A549 (cell line): ENCODE measurements at regions not wholly inside any gene's neighbourhood (a gene's known extent, or its start where the extent isn't known, plus 50 kb on each side); places are given as distances from the start of the nearest gene placed in this dataset.

Source experiments
- ATAC-seq, 2 experiments: fragments of 200-7000 bp in 1 of 2; fragments of >200 bp in 1 of 2; cut with Nextera tagmentation in 1 of 2; cut with Tn5 transposase in 1 of 2; 3 replicates each; pipeline versions ENCODE4 v1.8.0 to v1.9.1; 2018 to 2020; ENCODE audit warnings: mild to moderate bottlenecking in 1 of 2, moderate library complexity in 1 of 2
- CTCF ChIA-PET: fragments of 300-600 bp; sonication (Branson Sonifier 250); formaldehyde crosslinking; extraction: SDS; loops from one replicate; lab custom pipeline; 2021; ENCODE audit warnings: antibody characterized with exemption, inconsistent platforms; lab: Yijun Ruan, JAX
- POLR2A ChIA-PET: fragments of 350-600 bp; formaldehyde crosslinking; extraction: SDS; loops from one replicate; lab custom pipeline; 2021; ENCODE audit warnings: antibody characterized with exemption, inconsistent platforms; lab: Yijun Ruan, JAX
- DNase-seq, 2 experiments: peaks; one replicate each; pipeline versions ENCODE4 v3.0.0 to v3.0.0-alpha.2; 2011 to 2016; ENCODE audit warnings: low read depth in 1 of 2, low spot score in 1 of 2
- FAIRE-seq: peaks from 2 replicates; lab custom pipeline; 2011; peaks lifted over from hg19 to GRCh38; lab: Jason Lieb, UNC
- H3K27ac ChIP-seq, 2 experiments: fragments of >200 bp; sonication (Bioruptor Twin); formaldehyde crosslinking; 3 replicates each; pipeline ENCODE4 v1.5.1; 2016 to 2017
- H3K4me1 ChIP-seq: fragments of >200 bp; sonication (Bioruptor Twin); formaldehyde crosslinking; 3 replicates; pipeline ENCODE4 v1.6.1; 2016
- H3K4me2 ChIP-seq: fragments of >200 bp; sonication (Bioruptor Twin); formaldehyde crosslinking; 3 replicates; pipeline ENCODE4 v1.6.1; 2016
- H3K4me3 ChIP-seq: fragments of >200 bp; sonication (Bioruptor Twin); formaldehyde crosslinking; 3 replicates; pipeline ENCODE4 v1.5.1; 2016
- H3K9me3 ChIP-seq: fragments of >200 bp; sonication (Bioruptor Twin); formaldehyde crosslinking; 3 replicates; pipeline ENCODE4 v1.6.1; 2016
- BCL3 ChIP-seq: fragments of >200 bp; sonication (Bioruptor Twin); formaldehyde crosslinking; IDR thresholded peaks from 3 replicates; pipeline ENCODE4 v1.6.1; 2016
- CHD2 ChIP-seq: fragments of 150-350 bp; IDR thresholded peaks from 2 replicates; pipeline ENCODE4 v1.6.1; 2014; ENCODE audit warnings: low read length; ENCODE audit not compliant: partially characterized antibody
- CHD4 ChIP-seq: fragments of 200-600 bp; sonication (generic); IDR thresholded peaks from 2 replicates; pipeline ENCODE4 v1.6.1; 2016; ENCODE audit warnings: antibody characterized with exemption, mild to moderate bottlenecking, borderline replicate concordance
- EHMT2 ChIP-seq: fragments of 200-600 bp; sonication (generic); IDR thresholded peaks from 2 replicates; pipeline ENCODE4 v1.6.1; 2016; ENCODE audit warnings: antibody characterized with exemption, low read depth, mild to moderate bottlenecking, moderate library complexity
- ELK1 ChIP-seq: fragments of 150-350 bp; IDR thresholded peaks from 2 replicates; pipeline ENCODE4 v1.6.1; 2014; ENCODE audit warnings: low read depth, mild to moderate bottlenecking, low read length
- EP300 ChIP-seq, 2 experiments: fragments of >200 bp; sonication (Bioruptor Twin); formaldehyde crosslinking; IDR thresholded peaks; 2 replicates in 1 of 2; 3 replicates in 1 of 2; pipeline ENCODE4 v1.6.1; 2016 to 2017
- FOSB ChIP-seq: fragments of 250-450 bp; sonication (Bioruptor Pico); IDR thresholded peaks from 2 replicates; pipeline ENCODE4 v1.5.0; 2020; ENCODE audit warnings: mild to moderate bottlenecking, moderate library complexity
- FOSL2 ChIP-seq, 2 experiments: fragments of 450-650 bp in 1 of 2; fragments of >200 bp in 1 of 2; sonication (Bioruptor Twin) in 1 of 2; formaldehyde crosslinking; IDR thresholded peaks; 2 replicates each; pipeline versions ENCODE4 v1.5.0 to v1.6.1; 2016 to 2020; ENCODE audit warnings: mild to moderate bottlenecking in 1 of 2, moderate library complexity in 1 of 2
- GATA3 ChIP-seq: IDR thresholded peaks from 2 replicates; pipeline ENCODE4 v1.6.1; 2012; ENCODE audit warnings: borderline replicate concordance
- HEYL ChIP-seq: fragments of 250-450 bp; sonication (Bioruptor Pico); IDR thresholded peaks from 2 replicates; pipeline ENCODE4 v1.8.0; 2021; ENCODE audit warnings: mild to moderate bottlenecking, moderate library complexity
- HOXA7 ChIP-seq: fragments of 250-450 bp; sonication (Bioruptor Pico); IDR thresholded peaks from 2 replicates; pipeline ENCODE4 v1.5.0; 2020; ENCODE audit warnings: mild to moderate bottlenecking, moderate library complexity
- KDM1A ChIP-seq: fragments of 200-600 bp; sonication (generic); IDR thresholded peaks from 2 replicates; pipeline ENCODE4 v1.6.1; 2016; ENCODE audit warnings: low read depth, mild to moderate bottlenecking
- NFE2L2 ChIP-seq: fragments of 150-350 bp; conservative IDR thresholded peaks from 2 replicates; pipeline ENCODE4 v1.6.1; 2014; ENCODE audit warnings: low read length
- POLR2AphosphoS2 ChIP-seq: conservative IDR thresholded peaks from 2 replicates; pipeline ENCODE4 v1.6.1; 2012; ENCODE audit warnings: low read length, improper control_type of control experiment, inconsistent platforms
- RAD21 ChIP-seq, 2 experiments: fragments of >200 bp in 1 of 2; sonication (Bioruptor Twin) in 1 of 2; formaldehyde crosslinking in 1 of 2; IDR thresholded peaks in 1 of 2; conservative IDR thresholded peaks in 1 of 2; 2 replicates in 1 of 2; 3 replicates in 1 of 2; pipeline ENCODE4 v1.6.1; 2012 to 2018; ENCODE audit warnings: inconsistent platforms in 1 of 2
- RARB ChIP-seq: fragments of 250-450 bp; sonication (Bioruptor Pico); IDR thresholded peaks from 2 replicates; pipeline ENCODE4 v1.8.0; 2021; ENCODE audit warnings: mild to moderate bottlenecking, moderate library complexity
- RCOR1 ChIP-seq: fragments of 150-350 bp; IDR thresholded peaks from 2 replicates; pipeline ENCODE4 v1.6.1; 2014; ENCODE audit warnings: antibody characterized with exemption, low read length, low read depth
- REST ChIP-seq: fragments of 200-600 bp; sonication (generic); IDR thresholded peaks from 2 replicates; pipeline ENCODE4 v1.6.1; 2016; ENCODE audit warnings: antibody characterized with exemption, mild to moderate bottlenecking, moderate library complexity
- RFX5 ChIP-seq: fragments of 450-650 bp; IDR thresholded peaks from 2 replicates; pipeline ENCODE4 v1.7.1; 2014; ENCODE audit warnings: antibody characterized with exemption, mild to moderate bottlenecking, moderate library complexity
- SREBF2 ChIP-seq: fragments of 450-650 bp; IDR thresholded peaks from 2 replicates; pipeline ENCODE4 v1.6.1; 2014; ENCODE audit warnings: mild to moderate bottlenecking, moderate library complexity
- ZC3H11A ChIP-seq: fragments of 450-650 bp; IDR thresholded peaks from 2 replicates; pipeline ENCODE4 v1.6.1; 2014; ENCODE audit warnings: antibody characterized with exemption, mild to moderate bottlenecking
- ZFP36 ChIP-seq: fragments of 450-650 bp; IDR thresholded peaks from 2 replicates; pipeline ENCODE4 v1.6.1; 2014; ENCODE audit warnings: borderline replicate concordance; ENCODE audit not compliant: partially characterized antibody
- ZSCAN20 ChIP-seq: fragments of 250-450 bp; sonication (Bioruptor Pico); IDR thresholded peaks from 2 replicates; pipeline ENCODE4 v1.8.0; 2022; ENCODE audit warnings: mild to moderate bottlenecking, moderate library complexity
- WGBS: methylation state at CpG from one replicate; pipeline ENCODE4 v1.1.6; 2017; ENCODE audit errors: missing lambda C conversion rate; 5-methylcytosine and 5-hydroxymethylcytosine counted together
- TF ChIP-seq, protein P1 (sequence below): fragments of >200 bp; sonication (Bioruptor Twin); formaldehyde crosslinking; IDR thresholded peaks from 2 replicates; pipeline ENCODE4 v1.6.1; 2016
- TF ChIP-seq, protein P2 (sequence below): fragments of 450-650 bp; IDR thresholded peaks from 2 replicates; pipeline ENCODE4 v1.6.1; 2014; ENCODE audit warnings: antibody characterized with exemption
- TF ChIP-seq, protein P3 (sequence below): IDR thresholded peaks from 2 replicates; pipeline ENCODE4 v1.6.1; 2012

- Histone ChIP-seq H3K4me2 (no peak overlapping the region), H3K4me3 (no peak overlapping the region), H3K4me1 (no peaks in the 10 kb centered on the region), H3K27ac (no peak overlapping the region), H3K9me3 (no peaks in the 10 kb centered on the region)
- DNase-seq (no peak), ATAC-seq (no peak), FAIRE-seq (no peak)
- POLR2A ChIA-PET = interaction anchor here (0.6 kb wide), 1 partner anchor 583 kb away, joined by 3 read pairs; no protein-coding TSS in a partner anchor
- TF ChIP-seq EP300 (IDR thresholded peaks at IDR 0.05) (no peak), BCL3 (no peak), RFX5 (no peak), GATA3 (no peak), HEYL (CRISPR knock-in tag) (no peak), FOSL2 (IDR thresholded peaks at IDR 0.05) (no peak), FOSL2 (CRISPR knock-in tag; IDR thresholded peaks at IDR 0.05) (no peak), EHMT2 (no peak), ELK1 (no peak), HOXA7 (no peak), ZFP36 (no peak), POLR2AphosphoS2 (no peak), NFE2L2 (no peak)
- TF ChIP-seq, protein P1, sequence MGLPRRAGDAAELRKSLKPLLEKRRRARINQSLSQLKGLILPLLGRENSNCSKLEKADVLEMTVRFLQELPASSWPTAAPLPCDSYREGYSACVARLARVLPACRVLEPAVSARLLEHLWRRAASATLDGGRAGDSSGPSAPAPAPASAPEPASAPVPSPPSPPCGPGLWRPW = no peak
- 95% methylated on average over 1 of the region's 1 CpG for WGBS
- CTCF ChIA-PET = interaction anchor here (0.6 to 2.2 kb wide), 4 partner anchors 10 to 917 kb away, joined by 3 to 6 read pairs (median 4); no protein-coding TSS in a partner anchor
Observed at GRCh38 chr15:62486041-62486440, 321.0 kb upstream of the C2CD4B start.

DNA sequence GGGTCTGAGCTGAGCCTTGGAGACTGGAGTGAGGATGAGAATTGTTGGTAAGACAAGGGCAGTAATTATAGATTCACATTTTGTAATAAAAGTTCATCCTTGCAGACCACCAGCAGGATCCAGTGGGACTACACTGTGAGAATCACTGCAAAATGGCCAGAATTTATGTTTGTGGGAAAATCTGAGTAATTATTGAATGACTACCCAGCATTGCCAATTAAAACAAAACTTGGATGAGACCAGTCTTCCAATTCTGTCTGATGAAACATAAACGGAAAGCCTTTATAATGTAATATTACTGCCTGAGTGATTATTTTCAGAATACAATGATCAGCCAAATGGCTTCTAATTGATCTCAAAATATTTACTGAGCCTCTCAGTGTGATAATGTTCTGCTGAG lies 323.3 kb upstream of the C2CD4B start:
- Histone ChIP-seq H3K4me2 (no peak overlapping the region), H3K27ac (no peak overlapping the region), H3K4me1 (no peaks in the 10 kb centered on the region), H3K9me3 (no peaks in the 10 kb centered on the region), H3K4me3 (no peak overlapping the region)
- 87% methylated on average over 1 of the region's 1 CpG for WGBS
- ChIA-PET POLR2A (no interaction called here), CTCF (interaction anchor here (1.0 kb wide), 1 partner anchor 18 kb away, joined by 3 read pairs; no protein-coding TSS in a partner anchor)
- DNase-seq = no peak
- FAIRE-seq = no peak
- ATAC-seq = no peak
- TF ChIP-seq ZC3H11A = no peak
- TF ChIP-seq SREBF2 = no peak
- TF ChIP-seq ZSCAN20 (CRISPR knock-in tag) = no peak
- no peak for TF ChIP-seq POLR2AphosphoS2
- TF ChIP-seq, protein P2, sequence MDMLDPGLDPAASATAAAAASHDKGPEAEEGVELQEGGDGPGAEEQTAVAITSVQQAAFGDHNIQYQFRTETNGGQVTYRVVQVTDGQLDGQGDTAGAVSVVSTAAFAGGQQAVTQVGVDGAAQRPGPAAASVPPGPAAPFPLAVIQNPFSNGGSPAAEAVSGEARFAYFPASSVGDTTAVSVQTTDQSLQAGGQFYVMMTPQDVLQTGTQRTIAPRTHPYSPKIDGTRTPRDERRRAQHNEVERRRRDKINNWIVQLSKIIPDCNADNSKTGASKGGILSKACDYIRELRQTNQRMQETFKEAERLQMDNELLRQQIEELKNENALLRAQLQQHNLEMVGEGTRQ = no peak
- no peak for TF ChIP-seq KDM1A
- no peak for TF ChIP-seq RAD21 (conservative IDR thresholded peaks at IDR 0.05 in 1 of 2, IDR thresholded peaks at IDR 0.05 in 1 of 2)
- no peak for TF ChIP-seq RCOR1
- TF ChIP-seq REST = no peak
- no peak for TF ChIP-seq CHD4
- no peak for TF ChIP-seq CHD2
- TF ChIP-seq RARB = no peak
- TF ChIP-seq, protein P3, sequence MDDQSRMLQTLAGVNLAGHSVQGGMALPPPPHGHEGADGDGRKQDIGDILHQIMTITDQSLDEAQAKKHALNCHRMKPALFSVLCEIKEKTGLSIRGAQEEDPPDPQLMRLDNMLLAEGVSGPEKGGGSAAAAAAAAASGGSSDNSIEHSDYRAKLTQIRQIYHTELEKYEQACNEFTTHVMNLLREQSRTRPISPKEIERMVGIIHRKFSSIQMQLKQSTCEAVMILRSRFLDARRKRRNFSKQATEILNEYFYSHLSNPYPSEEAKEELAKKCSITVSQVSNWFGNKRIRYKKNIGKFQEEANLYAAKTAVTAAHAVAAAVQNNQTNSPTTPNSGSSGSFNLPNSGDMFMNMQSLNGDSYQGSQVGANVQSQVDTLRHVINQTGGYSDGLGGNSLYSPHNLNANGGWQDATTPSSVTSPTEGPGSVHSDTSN = no peak
- TF ChIP-seq ZFP36 = no peak
- TF ChIP-seq EP300 (IDR thresholded peaks at IDR 0.05) = no peak
- TF ChIP-seq FOSB = no peak
